ENCODE measurements at regions not wholly inside any gene's neighbourhood (a gene's known extent, or its start where the extent isn't known, plus 50 kb on each side); places are given as distances from the start of the nearest gene placed in this dataset.
"Not testable (repeated sequence)": the region's sequence is repeated elsewhere in the genome, so short reads cannot be mapped to it uniquely, and the experiment has no call there.

DNA sequence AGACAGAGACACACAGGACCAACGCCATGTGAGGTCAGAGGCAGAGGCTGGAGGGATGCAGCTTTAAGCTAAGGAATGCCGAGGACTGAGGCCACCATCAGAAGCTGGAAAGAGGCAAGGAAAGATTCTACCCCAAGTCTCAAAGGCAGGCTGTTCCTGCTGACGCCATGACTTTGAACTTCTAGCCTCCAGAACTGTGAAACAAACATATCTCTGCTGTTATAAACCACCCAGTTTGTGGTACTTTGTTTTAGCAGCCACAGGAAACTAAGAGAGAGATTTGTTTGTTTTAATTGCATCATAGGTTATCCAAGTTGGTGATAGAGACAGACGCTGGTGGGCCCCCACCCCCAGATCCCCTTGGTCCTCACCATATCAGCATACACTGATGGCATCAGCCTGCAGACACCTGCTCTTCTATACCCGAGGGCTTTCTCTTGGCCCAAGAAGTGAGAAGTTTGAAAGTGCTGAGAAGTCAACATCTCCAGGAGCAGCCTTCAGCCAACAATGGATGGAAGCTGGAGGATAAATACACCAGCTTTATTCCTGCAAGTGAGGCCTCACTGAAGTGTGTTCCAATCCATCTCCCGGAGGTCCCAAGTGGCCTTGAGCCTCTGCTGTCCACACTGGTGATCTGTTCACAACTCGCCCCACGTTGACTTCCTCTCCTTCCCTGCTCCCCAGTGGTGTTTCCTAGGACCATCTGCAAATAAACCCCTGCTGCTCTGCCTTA, 154.7 kb downstream of the BTBD3 start:
- DNase-seq (ENCODE audit: low spot score): no peak

DNA sequence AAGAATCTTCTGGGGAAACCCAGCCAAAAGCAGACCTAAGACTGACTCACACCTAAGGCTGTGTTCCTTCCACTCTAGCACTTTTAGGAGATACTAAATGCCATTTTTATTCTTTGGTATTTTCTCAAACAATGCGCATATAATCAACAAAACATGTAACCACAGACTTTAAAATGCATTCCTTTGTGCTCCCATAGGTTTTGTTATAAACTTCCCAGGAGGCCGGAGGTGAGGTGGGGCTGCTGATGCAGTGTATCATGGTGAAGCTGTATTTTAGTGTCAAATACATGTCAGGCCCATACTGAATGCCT, 155.2 kb downstream of the BTBD3 start:
- DNase-seq (ENCODE audit: low spot score): no peak

DNA sequence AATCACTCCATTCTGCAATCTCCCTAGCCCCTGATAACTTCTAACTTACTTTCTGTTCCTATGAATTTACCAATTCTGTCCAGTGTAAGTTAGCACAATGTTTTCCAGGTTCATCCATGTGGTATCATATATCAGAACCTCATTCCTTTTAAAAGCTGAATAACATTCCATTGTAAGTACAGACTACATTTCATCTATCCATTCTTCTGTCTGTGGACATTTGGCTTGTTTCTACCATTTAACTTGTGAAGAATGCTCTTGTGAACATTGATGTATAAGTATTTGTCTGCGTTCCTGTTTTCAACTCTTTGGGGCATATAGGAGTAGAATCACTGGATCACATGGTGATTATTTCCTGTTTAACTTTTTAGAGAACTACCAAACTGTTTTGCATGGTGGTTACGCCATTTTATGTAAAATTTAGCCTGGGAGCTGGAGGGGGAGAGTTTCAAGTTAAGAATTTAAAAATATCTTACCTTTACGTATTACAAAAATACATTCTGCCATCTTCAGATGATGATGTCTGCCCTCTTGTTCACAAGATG, 156.5 kb downstream of the BTBD3 start:
- no peak for DNase-seq (ENCODE audit: low spot score)

DNA sequence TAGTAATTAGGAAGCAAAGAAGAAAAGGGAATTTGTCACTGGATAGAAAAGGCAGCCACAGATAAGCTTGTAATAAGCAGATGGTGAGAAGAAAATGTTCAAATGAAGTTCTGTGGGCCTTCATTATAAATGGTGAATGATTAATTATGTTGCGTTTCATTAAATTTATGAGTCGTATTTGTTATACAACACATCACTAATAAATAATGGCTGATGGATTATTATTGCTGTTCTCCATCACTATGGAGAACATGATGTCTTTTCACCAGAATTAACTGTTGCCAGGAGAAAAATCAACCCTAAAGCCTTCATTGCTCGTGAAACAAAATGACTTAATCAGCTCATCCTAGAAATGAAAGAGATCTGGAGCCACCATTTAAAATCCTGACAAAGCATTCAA, 158.5 kb downstream of the BTBD3 start:
- no peak for DNase-seq (ENCODE audit: low spot score)

DNA sequence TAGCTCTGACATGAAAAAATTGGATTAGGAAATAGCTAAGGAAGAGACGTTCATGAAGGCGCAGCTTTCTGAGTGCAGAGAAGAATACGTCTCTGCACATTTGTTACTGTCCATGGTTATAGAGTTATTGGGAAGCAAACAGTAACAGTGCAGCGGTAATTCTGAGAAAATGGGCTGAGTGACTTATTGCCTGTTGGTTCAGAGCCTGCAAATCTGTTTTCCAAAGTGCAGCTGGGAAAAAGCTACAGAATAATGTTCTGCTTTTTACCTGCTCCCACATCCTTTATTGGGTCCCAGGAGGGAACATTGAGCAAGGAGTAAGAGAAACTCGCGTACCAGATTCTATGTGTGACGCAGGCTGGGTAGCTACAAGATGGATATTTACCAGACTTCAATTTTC, 160.2 kb downstream of the BTBD3 start:
- DNase-seq (ENCODE audit: low spot score): no peak

DNA sequence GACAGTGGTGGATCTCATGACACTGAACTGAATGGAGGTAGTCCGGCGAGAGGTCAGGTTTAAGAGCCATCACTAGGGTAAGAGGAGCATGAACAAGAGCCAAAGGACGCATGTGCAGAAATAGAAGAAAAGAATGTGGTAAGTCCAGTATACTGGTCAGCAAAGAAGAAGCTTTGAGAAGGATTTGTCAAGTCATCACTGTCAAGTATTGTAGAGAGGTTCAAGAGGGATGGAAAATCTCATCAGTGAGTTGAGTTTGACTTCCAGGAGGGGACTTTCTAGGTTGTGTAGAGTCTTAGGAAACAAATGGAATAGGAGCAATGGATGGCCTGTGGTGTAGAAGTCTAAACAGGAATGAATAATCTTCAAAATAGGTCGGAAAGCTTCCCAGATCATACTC, 161.8 kb downstream of the BTBD3 start:
- DNase-seq (ENCODE audit: low spot score): no peak

DNA sequence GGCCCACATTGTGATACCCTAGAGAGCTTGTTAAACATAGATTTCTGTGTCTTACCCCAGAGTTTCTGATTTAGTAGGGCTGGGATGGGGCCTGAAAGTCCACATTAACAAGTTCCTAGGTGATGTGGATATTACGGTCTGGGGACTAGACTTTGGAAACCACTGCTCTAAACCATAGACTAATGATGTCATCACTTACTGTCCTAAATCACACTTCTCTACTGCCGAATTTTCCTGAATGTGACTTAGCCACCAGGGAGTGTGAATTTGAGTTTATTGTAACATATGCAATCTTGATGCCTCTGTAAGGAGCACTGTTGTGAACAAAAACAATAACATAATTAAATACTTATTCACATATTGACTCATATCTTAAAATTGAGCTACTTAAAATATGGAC, 165.6 kb downstream of the BTBD3 start:
- no peak for DNase-seq (ENCODE audit: low spot score)

DNA sequence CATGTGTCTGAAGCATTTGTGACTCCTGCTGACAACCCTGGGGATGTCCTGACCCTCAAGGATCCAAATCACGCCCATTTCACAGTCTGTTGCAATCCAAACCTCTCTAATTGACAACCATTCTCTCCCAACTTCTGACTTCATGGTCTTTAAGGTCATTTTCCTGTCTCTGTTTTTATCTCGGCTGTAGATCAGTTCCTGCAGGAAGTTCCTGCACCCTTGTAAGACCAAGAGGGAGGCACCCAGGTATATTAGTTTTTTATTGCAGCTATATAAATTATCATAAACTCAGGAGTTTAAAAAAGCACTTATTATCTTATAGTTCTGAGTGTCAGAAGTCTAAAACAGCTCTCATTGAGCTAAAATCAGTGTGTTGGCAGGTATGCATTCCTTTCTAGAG, 166.8 kb downstream of the BTBD3 start:
- no peak for DNase-seq (ENCODE audit: low spot score)

DNA sequence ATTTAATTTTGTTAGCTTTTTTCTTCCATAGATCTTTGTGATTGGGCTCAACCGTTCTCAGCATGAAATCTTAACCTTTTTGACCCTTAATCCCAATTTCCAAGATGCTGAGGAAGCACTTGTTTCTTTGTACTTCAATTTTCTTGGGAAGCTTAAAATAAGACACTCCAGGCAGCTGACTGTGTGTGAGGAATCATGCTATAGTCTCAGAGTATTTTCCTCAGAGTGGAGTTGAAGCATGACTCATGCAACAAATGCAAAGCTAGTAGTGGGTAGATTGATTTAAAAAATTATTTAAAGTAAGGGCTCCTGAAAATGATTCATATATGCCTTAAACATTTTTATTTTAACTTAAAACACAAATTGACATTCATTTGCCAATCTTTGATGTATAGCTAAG, 168.7 kb downstream of the BTBD3 start:
- no peak for DNase-seq (ENCODE audit: low spot score)

DNA sequence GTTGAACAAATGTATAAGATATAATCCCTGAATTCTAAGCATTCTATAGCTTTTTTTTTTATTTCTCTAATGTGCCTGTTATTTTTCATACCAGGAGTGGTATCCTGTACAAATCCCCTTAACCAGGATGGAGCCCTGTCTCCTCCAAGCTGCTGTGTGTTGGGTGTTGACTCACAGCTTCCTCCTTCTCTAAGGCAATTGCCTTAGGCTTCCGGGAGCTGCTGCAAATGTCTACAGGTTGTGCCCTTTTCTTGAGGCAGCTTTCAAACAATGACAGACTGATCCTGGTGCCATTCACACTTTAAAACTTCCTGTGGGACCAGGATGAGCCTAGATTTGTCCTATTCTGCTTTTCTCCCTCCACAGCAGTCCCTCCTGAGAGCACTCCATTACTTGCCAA, 173.2 kb downstream of the BTBD3 start:
- DNase-seq (ENCODE audit: low spot score): no peak

DNA sequence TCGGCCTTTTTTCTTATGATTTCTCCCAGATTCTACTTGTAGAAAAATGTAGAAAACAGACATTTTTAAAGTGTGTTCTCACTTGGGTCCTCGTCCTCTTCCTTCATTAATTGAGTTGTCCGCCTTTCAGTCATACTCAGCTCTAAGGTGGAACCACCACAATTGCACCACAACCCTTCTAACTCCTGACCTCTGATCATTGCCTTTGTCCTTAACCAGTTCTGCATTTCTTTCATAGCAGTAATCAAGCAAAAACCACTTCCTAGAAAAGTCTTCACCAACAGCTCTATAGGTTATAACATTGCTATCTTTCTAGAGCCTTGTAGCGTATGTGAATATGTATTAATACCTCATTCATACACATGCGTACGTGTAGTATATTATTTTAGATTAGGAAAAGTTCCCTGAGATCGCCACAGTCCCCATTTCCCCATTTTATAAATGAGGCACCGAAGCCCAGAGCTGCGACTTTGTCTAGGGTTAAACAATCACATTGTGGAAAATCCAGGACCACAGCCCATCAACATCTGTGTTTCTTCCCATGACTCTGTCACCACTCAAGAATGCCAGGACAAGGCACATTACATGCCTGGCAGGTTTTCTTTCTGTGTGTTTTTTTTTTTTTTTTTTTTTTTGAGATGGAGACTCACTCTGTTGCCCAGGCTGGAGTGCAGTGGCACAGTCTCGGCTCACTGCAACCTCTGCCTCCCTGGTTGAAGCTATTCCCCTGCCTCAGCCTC, 175.5 kb downstream of the BTBD3 start:
- DNase-seq (ENCODE audit: low spot score): no peak

DNA sequence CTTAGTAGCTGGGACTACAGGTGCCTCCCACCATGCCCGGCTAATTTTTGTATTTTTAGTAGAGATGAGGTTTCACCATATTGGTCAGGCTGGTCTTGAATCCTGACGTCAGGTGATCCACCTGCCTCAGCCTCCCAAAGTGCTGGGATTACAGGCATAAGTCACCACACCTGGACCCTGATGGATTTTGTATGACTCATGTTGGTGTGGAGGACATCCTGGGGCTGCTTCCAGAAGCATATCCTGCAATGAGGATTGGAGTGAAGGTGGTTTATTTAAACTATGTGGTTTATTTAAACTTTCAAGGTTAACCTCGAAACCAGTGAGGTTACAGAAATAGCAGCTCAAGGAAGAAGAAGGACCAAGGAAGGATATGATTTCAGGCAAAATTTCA, 176.1 kb downstream of the BTBD3 start:
- DNase-seq (ENCODE audit: low spot score): not testable (repeated sequence)

DNA sequence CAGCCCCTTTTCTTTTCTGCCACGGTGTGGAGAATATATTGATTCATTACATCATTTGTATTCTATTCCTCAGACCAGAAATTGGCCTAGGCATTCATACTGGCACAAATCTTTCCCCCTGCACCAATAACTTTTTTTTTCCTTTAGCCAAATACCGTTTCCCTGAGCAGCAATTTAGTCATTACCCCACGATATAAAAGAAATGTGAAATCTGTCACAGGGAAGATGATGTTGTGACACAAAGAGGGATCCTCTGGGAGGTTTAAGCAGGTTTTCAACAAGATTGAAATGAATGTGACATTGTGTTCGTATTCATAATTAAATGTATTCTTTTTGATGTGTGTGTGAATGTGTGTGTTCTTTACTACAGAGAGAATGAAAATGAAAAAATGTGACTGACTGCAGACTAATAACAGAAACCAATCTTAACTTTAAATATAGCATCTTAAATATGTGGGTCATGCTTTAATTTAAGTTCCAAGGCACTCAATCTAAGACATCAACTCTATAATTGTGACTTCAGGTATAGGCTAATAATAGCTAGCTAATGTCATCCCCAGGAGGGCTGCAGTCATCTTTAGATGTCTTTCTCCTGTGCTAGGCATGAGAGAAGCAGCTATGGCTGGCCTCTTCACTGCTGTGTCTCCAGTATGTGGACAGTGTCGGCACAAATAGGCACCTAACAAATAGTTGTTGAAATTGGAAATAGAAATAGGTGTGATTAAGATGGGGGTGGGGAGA, 177.7 kb downstream of the BTBD3 start:
- DNase-seq (ENCODE audit: low spot score): no peak

DNA sequence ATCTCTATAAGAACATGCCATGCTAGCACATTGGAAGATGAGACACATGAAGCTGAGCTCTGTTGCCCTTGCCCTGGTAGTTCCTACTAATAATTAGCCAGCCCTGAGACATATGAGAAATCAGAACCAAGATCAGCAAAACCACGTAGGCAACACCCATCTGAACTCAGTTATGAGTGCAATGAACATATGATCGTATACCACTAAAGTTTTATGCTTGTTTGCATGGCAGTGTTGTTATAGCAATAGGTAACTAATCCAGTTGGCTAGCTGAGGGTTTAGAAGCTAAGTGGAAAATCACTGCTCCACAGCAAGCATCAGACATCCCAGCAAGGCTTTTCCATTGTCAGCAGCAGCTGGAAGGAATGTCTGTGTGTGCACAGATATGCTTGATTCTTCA, 180.7 kb downstream of the BTBD3 start:
- no peak for DNase-seq (ENCODE audit: low spot score)

DNA sequence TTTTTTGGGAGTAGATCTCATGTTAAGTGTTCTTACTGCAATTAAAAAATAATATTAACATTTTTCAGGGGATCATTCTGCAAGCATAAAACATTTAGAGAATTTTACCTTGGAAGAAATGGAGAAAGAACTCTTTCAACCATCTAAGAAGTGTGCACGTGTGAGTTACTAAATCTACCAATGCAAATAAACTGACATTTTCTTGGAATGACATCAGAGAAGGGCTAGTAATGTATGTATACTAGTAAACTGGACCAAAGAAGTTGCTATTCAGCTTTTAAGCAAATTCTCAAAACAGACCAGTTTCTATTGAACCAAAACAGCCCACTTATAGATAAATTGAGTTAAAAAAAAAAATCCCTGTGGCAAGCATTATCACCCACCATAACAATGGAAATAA, 191.2 kb downstream of the BTBD3 start:
- no peak for DNase-seq (ENCODE audit: low spot score)

DNA sequence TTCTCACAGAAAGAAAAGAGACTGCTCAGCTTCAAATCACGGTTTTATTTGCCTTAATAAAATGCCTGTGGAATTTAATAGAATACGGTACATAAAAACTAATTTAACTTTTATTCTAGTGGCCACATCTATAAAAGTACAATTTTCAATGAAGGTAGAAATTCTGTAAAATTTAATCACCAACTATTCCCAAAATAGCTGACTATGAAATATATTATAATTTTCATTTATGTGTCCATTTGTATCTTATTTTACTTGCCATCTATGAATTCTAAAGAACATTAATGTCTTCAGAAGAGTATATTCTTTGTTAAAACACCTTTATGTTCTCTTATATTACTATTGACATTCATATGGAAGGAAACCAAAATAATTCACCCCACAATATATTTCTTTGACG, 192.6 kb downstream of the BTBD3 start:
- DNase-seq (ENCODE audit: low spot score): no peak

DNA sequence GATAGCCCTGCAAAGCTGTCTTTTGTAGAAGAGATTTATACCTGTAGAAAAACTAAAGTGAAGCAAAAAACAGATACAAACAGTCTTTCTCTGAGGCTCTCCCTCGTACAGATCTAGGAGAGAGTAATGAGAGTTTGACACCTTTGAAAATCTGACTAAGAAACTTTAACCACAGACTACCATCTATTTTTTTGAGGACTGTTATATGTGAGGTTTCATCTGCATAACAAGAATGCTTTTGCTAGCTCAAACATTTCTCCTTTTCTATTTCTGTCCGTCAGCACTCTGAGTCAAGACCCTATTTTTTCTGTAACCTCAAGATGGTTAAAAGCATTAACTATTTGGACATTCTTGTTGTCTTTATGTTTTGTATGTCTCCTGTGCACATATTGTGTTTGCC, 193.0 kb downstream of the BTBD3 start:
- DNase-seq (ENCODE audit: low spot score): no peak

DNA sequence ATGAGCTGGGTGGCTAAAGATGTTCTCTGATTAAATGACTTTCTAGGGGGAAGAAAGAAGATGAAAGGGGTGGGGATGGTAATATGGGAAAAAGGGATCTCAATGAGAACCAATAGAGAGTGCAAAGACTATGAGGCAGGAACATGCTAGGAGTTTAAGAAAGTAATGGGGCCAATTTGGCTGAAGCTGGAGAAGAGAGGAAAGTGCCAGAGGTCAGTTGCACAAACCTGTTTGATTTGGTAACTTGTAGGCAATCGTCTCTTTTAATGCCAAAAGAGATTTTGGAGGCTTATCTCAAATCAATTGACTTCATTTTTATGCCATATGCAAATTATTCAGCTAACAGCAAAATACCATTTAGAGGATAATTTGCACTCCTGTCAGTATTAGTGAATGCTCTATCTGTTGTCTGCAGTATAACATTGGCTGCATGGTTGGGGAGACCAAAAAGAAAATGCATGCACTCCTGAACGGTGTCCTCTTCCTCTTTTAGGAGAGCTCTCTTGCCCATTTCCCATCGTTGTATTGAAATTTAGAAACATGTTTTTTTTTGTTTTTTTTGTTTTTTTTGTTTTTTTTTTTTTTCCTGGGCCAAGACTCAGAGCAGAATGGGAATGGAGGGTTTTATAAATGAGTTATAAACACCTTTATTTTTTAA, 193.9 kb downstream of the BTBD3 start:
- DNase-seq (ENCODE audit: low spot score): no peak

DNA sequence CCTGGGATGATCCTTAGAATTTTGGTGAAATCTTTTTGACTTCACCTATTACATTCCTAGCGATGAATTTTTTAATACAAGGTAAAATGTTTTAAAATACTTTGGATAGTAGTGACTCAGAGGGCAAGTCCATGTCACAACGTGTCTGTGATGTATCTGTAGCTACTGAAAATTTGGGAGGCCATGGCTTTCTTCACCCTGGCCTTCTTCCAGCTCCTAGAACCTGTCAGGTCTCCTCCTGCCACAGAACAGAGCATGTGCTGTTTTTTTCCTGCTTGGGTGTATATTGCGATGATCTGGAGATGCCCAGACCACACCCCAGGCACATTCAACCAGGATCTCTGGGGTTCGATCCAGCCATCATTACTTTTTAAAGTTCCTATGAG, 194.4 kb downstream of the BTBD3 start:
- no peak for DNase-seq (ENCODE audit: low spot score)

DNA sequence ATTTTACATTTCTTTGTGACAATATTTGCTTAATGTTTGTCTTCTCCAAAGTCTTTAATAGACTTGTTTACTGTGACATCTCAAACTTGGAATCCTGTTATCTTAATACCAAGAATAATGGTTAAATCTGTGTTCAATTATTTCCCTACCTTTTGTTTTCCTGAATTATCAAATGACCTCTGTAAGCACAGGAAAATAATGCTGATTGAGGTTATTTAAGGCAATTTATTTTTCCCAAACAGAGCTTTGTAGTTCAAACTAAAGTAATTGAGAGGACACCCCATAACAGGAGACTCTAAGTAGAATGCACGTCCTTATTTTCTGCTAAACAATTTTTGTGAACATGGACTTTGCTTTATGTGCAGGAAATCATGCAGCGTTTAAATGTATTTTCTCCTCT, 195.0 kb downstream of the BTBD3 start:
- DNase-seq (ENCODE audit: low spot score): no peak

DNA sequence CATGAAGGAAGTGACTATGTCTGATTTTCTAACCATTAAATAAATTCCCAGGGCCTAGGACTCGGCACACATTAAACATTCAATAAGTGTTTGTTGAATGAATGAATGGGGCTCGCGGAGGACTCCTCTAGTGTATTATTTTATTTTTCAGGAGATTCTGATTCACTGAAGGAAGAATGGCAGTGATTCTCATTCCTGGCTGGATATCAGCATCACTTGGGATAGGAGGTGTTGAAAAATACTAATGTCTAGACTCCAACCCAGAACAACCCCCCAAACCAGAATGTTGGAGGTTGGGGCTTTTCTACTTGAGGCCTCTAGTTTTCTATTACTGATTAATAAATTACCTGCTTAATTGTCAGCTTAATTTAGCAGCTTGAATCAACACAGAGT, 195.4 kb downstream of the BTBD3 start:
- no peak for DNase-seq (ENCODE audit: low spot score)

DNA sequence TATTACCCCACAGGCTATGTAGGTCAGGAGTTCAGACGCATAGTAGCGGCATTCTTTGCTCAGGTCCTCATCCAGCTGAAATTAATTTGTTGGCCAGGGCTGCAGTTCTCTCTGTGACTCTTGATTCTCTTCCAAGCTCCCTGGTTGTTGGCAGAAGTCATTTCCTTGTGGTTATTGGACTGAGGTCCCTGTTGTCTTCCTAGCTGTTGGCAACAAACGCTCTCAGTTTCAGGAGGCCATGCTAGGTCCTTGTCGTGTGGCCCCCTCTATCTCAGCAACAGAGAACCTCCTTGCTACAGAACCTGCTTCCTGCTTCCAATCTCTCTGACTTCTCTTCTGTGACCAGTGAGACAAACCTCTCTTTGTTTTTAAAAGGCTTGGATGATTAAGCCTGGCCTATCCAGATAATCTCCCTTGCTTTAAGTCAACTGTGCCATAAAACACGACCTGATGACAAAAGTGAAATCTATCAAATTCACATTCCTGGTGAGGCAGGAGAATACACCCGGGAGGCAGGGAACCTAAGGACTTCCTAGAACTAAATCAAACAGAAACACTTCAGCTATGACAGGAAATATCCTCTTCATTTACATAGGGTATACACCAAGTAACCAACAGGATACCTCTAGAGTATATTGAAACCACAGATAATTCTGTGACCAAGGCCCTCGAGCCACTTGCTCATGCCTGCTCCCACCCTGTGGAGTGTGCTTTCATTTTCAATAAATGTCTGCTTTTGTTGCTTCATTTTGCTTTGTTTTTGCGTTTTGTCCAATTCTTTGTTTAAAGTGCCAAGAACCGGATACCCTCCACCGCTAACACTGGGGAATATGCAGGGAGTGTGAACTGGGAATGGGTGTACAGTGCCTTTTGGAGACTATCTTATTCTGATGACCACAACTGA, 196.0 kb downstream of the BTBD3 start:
- DNase-seq (ENCODE audit: low spot score): no peak
